Fibroblast of gingiva (primary cell): ENCODE measurements at regions not wholly inside any gene's neighbourhood (a gene's known extent, or its start where the extent isn't known, plus 50 kb on each side); places are given as distances from the start of the nearest gene placed in this dataset.

Source experiments
- DNase-seq: peaks from one replicate; pipeline ENCODE4 v3.0.0-alpha.2; 2011; ENCODE audit warnings: low read depth

DNA sequence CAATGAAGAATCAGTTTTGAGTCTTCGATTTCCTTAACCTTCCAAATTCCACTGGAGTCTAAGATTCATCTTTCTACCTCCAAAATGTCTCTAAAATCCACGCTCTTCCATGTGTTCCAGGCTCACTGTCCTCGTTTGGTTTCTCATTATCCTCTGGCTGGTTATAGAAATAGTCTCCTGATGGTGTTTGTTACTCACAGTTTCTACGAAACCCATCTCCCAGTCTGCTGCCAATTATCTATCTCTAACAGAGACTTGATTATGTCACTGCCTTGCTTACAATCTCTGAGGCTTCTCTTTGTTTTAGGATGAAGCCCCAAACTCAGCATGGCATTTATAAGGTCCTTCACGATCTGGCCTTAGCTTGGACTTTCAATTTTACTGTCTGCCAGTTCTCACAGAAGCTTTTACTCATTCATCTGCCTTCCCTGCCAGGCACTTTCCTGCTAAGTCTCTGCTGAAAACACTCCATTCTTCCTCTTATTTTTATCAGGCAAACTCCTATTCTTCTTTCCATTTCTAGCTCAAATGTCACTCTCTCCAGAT lies 339.6 kb upstream of the SGCD start:
- DNase-seq = no peak

DNA sequence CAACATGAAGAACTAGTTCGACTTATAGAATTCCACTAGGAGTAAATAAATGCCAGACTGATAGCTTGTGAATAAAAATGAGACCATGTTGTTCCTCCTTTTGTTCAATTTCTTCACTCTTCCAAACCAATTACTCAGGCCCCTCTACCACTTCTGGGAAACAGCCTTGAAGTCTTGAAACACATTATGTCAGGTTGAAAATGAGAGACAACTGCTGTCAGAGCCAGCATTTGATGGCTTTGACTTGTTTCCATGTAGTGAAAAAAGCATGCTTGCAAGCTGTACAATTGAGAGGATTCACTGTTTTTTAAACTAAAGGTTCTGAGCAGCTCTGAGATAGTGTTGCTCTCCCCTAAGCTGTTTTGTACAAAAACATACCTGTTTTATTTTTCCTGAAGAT lies 337.1 kb upstream of the SGCD start:
- no peak for DNase-seq

DNA sequence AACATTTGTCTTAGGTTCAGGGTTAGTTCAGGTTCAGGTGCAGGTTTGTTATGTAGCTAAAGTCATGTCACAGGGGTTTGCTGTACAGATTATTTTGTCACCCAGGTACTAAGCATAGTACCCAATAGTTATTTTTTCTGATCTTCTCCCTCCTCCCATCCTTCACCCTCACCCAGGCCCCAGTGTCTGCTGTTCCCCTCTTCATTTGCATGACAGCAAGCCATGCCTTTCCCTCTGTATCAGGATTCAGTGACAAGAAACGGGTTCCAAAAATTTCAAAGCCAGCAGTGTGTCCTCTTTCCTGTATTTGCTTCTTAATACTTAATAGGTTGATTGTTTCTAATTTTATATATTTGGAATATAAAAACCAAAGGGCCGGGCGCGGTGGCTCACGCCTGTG lies 330.8 kb upstream of the SGCD start:
- DNase-seq = no peak

DNA sequence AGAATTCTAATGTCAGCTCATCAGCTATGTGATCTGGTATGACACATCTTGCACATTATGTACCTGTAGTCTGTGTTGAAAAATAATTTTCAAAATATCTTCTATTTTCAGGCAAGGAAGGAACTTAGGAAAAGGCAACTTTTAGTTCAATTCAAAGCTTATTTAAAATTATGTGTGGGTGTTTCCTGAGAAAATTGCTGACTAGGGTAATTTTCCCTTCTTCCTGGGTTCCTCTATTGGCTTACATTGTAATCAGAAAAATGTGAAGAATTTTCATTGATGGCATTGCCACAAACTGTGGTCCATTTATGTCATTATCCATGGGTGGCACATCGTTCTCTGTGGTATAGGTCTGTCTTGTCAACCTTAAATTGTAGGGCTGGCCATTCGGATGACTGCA lies 328.7 kb upstream of the SGCD start:
- DNase-seq = no peak

DNA sequence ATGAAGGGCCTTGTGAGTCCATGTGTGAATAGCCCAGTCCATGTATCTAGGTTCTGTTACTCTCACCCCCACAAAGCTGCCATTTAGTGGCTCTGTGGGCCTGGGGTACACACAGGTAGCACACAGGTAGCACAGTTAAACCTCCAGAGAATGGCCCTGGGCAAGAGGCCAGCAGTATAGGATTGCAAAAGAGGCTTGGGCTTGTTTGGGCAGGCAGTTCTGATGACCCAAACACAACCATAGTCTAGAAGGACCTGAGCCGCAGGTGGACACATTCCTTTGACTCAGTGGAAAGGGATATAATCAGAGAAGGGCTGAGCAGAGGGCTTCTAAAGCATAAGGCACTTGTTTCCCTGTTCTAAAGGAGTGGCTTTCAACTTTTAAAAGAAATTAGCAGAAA lies 326.8 kb upstream of the SGCD start:
- DNase-seq = no peak

DNA sequence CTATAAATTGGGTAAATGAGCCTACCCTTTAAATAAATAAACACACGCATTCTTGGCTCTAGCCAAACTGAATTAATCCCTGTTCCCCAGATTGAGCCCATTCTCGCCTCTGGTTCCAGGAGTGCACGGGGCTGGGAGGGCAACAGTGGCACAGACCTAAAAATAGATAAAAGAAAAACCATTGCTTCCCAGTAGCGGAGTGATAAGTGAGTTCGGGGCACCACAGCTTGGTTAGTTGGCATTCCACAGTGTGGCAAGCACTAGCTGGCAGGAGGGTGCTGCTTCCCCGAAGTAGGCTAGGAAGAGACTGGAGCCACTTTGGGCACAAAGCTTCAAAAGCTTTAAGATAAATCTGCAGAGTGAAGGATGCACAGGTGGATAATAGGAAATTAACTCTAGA lies 322.2 kb upstream of the SGCD start:
- no peak for DNase-seq

DNA sequence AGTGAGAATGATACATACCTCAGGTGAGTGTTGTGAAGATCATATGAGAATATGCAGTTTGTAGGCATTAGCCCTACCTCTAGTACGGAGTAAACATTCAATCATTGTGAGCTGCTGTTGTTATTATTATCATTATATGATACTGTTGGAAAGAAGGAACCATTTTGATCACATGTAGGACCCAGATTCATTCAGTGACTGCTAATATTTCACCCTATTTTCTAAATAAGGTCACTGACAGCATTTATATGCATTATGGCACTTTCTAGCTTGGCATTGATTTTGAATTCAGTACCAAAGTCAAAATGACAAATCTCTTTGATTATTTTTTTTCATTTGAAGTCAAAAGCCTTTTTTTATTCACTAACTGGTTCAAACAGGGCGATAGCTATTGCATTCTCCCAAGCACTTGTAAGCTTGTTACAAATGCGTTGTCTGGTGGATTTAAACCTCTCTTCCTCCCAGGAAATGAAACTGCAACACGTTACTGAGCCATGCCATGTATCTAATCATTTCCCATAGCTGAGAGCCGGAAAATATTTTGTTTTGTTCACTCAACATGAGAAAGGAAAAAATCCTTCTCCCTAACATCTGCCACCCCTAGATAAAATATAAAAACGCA lies 320.8 kb upstream of the SGCD start:
- DNase-seq = no peak

DNA sequence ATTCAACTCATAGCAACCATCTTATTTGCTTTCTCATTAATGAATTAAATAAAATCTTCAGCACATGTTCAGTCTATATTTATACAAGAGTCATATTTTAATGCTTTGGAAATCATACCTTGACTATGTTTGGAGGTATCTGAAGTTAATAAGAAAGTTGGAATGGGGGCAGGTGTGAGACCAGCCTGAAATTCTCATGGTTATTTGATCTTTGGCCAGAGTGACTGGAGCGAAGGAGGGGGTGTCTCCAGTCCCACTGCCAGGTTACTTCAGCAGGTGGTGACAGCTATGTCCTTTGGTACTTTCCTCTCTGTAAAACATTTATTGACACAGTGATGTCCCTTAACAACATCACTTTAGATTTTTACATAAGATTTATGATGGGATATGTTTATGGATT lies 318.1 kb upstream of the SGCD start:
- DNase-seq = no peak

DNA sequence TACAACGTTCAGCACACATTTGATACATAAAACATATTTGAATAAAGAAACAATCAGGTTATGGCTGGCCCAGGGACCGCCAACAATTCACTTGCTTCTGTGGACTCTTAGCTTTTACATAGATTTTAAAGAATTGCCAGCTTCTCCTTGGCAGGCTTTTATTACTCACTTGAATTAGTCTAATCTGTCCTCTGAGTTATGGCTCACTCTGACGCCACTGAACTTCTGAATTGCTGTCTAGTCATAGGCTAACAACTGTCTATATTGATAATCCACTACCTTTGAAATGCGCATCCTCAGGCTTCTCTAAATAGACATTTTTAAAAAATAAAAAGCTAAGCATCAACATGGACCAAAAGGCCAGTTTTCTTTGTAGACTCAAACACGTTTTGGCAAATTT lies 317.4 kb upstream of the SGCD start:
- DNase-seq = no peak

DNA sequence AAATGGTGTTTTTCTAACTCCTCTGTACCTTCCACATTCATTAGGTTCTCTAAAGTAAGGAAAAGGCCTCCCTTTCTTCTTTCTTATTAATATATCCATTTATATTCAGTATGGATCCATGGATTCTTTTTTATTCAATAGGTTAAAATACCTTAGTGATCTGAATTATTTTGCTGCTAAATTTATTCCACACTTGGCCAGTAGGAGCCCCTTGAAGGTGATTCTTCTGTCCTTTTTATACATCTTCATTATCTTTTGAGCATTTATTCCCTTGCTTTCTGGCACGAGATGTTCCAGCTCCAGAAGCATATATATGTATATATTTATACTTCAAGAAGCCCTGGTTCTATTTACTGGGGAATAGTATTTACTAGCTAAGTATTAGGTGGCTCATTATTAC lies 311.8 kb upstream of the SGCD start:
- DNase-seq = no peak

DNA sequence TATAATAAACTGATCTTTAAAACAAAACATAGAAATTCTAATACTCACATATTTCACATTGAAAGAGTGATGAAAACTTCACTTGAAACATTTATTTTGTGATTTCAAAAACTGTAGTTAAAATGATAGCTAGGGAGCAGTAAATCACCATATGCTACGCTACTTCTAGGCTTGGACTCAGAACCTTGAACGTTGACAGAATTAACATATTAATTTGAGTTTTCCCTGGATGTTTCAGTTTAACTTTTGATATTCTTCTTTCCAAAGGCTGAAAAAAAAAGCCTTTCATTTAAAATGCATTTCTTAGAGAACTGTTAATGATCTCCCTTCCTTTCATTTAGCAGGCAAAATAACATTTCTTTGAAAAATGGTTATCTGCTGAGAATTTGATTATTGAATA lies 307.8 kb upstream of the SGCD start:
- DNase-seq = no peak

DNA sequence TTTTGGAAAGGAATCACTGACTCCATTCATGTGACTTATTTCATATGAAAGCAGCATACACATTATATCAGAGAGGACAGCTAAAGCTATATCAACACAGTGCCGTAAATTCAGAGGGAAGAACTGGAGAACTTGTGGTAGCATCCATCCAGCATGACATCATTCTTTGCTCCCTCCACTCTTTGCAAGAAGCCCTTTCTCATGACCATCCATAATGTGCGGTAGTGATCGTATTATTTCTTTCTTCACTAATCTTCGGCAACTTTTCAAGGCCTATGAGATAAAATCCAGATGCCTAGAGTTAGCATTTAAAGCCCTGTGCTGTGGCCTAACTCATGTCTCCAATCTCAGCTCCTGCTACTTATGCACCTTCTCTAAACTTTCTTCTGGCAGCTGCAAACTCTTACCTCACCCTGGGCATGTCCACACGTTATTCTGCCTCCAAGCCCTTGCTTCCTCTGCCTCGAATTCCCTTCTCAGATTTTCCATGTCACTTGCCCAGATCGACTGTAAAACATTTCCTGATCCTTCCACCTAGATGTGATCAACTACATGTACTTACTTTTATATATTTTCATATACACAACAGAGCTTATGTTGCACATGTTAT lies 307.3 kb upstream of the SGCD start:
- no peak for DNase-seq

DNA sequence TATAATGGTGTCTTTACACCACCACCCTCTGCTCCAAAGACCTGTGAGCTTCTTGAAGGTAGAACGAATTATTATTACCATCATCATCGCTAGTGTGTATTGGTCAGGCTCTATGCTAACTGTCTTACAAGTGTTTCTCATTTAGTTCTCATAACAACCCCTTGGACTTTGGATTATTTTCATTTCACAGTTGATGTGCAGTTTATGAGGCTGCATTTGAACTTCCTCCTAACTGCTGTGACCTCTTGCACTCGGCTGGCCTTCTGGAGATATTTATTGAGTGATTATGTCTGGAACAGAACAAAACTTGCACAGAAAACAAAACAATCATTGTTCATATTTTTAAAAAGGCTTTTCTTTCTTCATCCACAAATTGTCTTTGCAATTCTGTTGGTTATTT lies 306.3 kb upstream of the SGCD start:
- no peak for DNase-seq

DNA sequence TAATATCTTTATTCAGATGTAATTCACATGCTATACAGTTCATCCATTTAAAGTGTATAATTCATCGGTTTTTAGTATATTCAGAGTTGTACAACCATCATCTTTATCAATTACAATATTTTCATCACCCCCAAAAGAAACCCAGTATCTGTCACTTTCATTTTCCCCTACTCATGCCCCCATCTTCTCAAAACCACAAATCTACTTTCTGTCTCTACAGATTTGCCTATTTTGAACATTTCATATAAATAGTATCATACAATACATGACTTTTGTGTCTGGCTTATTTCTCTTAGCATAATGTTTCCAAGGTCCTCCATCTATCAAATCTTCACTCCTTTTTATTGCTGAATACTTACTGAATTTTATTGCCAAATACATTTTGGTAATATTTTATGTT lies 305.1 kb upstream of the SGCD start:
- no peak for DNase-seq

DNA sequence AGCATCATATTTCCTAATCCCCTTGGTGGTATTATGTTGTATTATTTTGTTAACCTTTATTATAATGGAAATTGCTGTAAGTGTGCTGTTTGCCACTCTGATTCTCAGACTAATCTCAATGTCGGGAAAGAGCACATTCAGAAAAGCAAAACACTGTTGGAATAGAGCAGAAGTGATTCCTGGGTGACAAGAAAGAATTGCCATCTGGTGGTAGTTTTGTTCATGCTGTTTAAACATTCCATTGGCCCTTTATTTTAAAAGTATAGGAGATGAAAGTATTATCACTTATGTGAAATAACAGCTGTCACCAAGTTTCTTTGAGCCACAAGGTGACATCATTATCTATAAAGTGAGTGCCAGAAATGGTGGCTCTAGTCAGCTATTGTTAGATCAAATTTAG lies 301.3 kb upstream of the SGCD start:
- no peak for DNase-seq

DNA sequence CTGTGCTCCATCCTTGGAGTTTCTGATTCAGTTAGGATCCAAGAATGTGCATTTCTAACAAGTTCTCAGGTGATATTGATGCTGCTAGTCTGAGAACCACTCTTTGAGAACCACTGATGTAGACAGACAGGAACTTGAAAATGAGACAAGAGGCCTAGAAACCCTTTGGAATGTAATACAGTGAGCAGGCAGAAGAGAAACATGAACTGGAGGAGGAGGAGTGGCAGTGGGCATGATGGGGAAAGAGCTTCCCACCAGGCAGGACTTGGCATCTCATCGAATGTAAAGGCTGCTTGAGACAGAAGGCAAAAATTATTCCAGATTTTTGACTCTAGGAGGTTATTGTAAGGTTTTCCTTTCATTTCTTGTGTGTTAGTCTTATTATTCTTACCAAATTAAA lies 295.8 kb upstream of the SGCD start:
- DNase-seq = no peak

DNA sequence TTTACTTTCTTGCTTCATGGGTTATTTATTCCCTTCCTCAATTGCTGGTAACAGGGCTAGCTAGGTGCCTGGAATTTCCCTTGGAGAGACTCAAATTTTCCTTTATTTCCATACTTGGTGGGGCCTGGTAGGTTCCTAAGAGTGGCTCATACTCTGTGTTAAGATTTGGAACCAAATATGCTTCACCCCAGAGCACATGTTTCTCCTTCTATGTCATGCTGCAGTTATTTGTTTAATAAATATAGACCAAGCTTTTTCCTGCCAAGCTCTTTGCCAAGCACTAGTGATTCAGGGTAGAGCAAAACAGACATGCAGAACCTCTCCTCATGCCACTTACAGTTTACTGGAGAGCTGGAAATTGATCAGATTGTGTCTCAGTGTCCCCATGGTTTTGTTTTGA lies 290.3 kb upstream of the SGCD start:
- DNase-seq = peak; percentile 14

DNA sequence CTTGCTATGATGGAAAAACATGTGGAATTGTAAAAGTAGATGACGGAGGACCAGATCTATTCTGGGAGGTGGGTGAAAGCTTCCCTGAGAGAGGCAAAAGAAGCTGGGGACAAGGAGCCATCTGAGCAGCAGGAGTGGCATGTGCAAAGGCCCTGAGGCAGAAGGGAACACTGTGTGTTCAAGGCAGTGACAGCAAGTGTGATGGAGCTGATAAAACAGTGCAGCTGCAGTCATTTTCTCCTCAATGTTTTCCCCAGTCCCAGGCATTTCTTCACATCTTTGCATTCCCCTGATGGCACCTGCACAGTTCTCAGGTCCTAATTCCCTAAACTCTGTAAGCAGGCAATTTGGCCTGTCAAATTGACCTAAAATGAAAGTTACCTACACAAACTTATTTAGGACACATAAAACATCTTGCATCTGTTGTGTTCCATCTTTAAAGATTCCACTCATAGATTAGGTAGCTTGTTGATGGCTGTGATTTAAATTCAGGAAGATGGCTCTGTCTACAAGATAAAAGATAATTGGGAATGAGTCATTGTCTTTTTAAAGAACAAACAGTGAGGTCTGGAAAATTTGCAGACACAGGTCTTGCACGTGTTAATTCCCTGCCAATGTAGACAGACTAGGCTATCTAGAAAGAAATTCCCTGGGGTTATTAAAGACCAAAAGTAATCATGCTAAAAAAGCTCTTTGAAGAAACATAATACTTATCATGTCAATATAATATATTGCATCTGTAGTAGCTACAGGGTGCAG lies 289.6 kb upstream of the SGCD start:
- DNase-seq = no peak

DNA sequence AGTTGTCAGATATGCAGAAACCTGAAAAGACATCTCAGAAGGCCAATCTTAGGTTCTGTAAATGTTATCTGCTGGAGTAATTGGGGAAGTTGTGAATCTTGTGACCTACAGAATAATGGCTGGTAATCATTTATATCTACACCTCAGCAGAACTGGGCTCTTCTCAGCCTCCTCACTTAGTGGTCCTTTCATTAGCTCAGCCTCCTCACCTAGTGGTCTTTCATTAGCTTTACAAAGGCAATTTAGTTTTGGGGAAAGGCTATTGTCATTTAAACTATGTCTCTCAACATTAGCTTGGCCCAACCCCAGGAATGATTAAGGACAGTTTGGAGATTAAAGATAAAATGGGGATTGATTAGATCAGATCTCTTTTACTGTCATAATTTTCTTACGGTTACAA lies 284.2 kb upstream of the SGCD start:
- no peak for DNase-seq

DNA sequence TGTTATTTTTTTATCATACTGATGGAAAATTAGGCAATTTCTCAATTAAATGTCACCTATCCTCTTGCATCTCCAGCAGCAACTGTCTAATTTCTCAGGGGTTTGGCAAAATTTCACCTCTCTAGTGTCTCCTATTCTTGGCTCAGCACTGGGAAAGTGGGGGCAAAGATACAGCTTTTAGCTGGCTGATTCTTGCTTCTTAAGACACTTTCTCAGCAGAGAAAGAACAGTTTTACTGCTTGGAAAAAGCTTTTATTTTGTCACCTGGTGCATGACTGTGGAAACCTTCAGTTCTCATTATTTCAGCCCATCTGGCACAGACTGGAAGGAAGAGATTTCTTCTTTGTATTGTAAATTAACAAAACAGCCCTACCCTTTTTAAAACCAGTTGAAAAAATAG lies 283.6 kb upstream of the SGCD start:
- no peak for DNase-seq

DNA sequence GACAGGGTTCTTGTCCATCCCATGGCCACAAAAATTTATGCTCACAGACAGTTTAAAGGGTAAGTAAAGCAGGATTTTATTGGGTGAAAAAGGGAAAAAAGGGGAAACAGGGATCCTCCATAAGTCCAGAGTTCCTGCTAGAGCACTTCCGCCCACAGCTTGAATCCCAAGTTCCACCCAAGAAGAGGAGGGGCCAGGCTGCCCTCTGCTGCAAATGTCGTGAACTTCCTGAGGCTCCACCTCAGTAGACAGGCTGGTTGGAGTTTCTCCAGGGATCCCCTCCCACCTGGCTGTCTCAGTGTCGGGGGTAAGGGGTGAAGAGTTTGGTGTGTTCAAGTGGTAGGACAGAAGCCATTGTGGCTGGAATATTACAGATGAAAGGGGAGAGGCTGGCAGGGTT lies 275.0 kb upstream of the SGCD start:
- no peak for DNase-seq

DNA sequence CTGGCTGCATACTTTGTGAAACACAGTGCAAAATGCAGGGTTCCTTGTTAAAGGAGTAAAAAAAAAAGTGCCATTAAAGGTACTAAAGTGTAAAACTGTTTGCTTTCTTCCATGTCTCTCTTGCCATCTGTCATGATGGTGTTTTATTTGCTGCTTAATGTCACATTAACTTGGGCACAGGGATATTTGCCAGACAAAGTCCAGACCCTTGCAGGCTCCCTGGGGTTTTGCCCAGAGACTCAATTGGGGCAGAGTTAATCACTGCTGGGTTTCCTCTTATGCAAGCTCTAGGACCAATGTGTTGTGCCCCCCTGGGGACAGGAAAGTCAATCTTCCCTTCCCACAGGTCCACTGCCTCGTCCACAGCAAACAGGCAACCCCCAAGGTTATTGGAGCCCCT lies 274.3 kb upstream of the SGCD start:
- DNase-seq = no peak

DNA sequence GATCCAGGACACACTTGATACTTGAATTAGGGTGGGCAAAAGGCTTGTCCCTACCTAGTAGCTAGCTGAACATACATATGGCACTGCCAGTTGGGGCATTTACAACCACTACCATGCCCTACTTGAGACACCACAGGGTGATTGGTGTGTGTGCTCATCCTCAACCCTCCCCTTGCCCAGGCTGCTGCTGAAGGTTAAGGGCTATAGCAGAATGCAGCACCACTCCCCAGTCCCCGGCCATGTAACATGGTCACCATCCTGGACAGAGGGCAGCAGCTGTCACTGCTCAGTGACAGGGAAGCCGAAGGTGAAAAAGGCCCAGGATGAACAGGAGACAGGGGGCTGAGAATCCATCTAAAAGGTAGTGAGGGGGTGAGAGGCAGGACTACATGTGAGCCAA lies 273.9 kb upstream of the SGCD start:
- no peak for DNase-seq

DNA sequence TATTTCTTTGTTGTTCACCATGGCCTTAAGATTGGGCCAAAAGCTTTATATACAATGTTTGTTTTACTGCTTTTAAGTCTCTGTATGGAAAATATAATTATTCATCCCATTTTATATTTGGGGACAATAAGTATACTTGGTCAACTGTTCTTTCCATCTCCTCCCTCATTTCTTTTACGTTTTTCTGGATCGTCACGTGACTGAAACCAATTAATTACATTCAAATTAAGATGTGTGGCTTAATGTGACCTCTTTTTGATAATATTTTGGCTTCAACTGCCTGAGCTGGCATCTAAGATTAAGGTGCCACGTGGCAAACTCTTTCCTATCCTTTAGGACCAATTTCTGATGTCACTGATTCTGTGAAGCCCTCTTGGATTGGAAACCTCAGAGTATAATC lies 250.1 kb upstream of the SGCD start:
- DNase-seq = no peak
